Stimulated activated CD8-positive, alpha-beta memory T cell treated with anti-CD3 and anti-CD28 coated beads, Interleukin-7, amount 100 ng/mL, for 4 hours (primary cell): ENCODE measurements at regions not wholly inside any gene's neighbourhood (a gene's known extent, or its start where the extent isn't known, plus 50 kb on each side); places are given as distances from the start of the nearest gene placed in this dataset.
"Not testable (repeated sequence)": the region's sequence is repeated elsewhere in the genome, so short reads cannot be mapped to it uniquely, and the experiment has no call there.

Source experiments
- DNase-seq, 2 donors: peaks; one replicate each; pipeline ENCODE4 v3.0.0-alpha.2; 2020; ENCODE audit warnings: low read depth in 2 of 2

GRCh38 chrX:39222346-39223113 lies 421.3 kb downstream of the MID1IP1 start:
- no peak for DNase-seq

GRCh38 chrX:39226251-39226650 lies 425.0 kb downstream of the MID1IP1 start:
- no peak for DNase-seq

GRCh38 chrX:39227371-39227770 lies 426.1 kb downstream of the MID1IP1 start:
- no peak for DNase-seq

GRCh38 chrX:39238006-39238405 lies 436.7 kb downstream of the MID1IP1 start:
- no peak for DNase-seq

GRCh38 chrX:39242187-39242586 lies 440.9 kb downstream of the MID1IP1 start:
- DNase-seq = no peak

GRCh38 chrX:39244147-39244546 lies 442.9 kb downstream of the MID1IP1 start:
- no peak for DNase-seq

- DNase-seq = no peak
Measured at GRCh38 chrX:39245024-39245423, 443.8 kb downstream of the MID1IP1 start.

GRCh38 chrX:39247536-39247935 lies 446.3 kb downstream of the MID1IP1 start:
- no peak for DNase-seq

- no peak for DNase-seq
Measured at GRCh38 chrX:39248330-39248729, 447.1 kb downstream of the MID1IP1 start.

- DNase-seq = no peak
Measured at GRCh38 chrX:39249999-39250398, 448.7 kb downstream of the MID1IP1 start.

GRCh38 chrX:39251995-39252394 lies 450.7 kb downstream of the MID1IP1 start:
- DNase-seq = no peak

GRCh38 chrX:39253551-39253950 lies 452.3 kb downstream of the MID1IP1 start:
- DNase-seq = no peak

GRCh38 chrX:39258331-39258730 lies 457.1 kb downstream of the MID1IP1 start:
- no peak for DNase-seq

- DNase-seq = no peak
Measured at GRCh38 chrX:39260965-39261364, 459.7 kb downstream of the MID1IP1 start.

- DNase-seq = no peak
Measured at GRCh38 chrX:39261446-39262147, 460.3 kb downstream of the MID1IP1 start.

GRCh38 chrX:39262641-39263040 lies 461.4 kb downstream of the MID1IP1 start:
- no peak for DNase-seq

GRCh38 chrX:39264023-39264422 lies 462.8 kb downstream of the MID1IP1 start:
- no peak for DNase-seq

GRCh38 chrX:39267176-39267575 lies 465.9 kb downstream of the MID1IP1 start:
- DNase-seq = no peak

GRCh38 chrX:39268207-39268606 lies 466.9 kb downstream of the MID1IP1 start:
- DNase-seq = no peak

GRCh38 chrX:39275500-39276068 lies 474.3 kb downstream of the MID1IP1 start:
- DNase-seq = no peak

GRCh38 chrX:39277685-39278390 lies 476.6 kb downstream of the MID1IP1 start:
- not testable (repeated sequence) for DNase-seq

- DNase-seq = no peak
Measured at GRCh38 chrX:39283239-39283638, 482.0 kb downstream of the MID1IP1 start.
